PFSK-1 (cell line): ENCODE measurements at regions not wholly inside any gene's neighbourhood (a gene's known extent, or its start where the extent isn't known, plus 50 kb on each side); places are given as distances from the start of the nearest gene placed in this dataset.

ENCODE experiments used
- POLR2AphosphoS5 ChIP-seq: IDR thresholded peaks from 2 replicates; pipeline ENCODE4 v1.6.1; 2012; ENCODE audit warnings: low read depth, mild to moderate bottlenecking, control low read depth, low read length, moderate library complexity
- SIN3A ChIP-seq: IDR thresholded peaks from 2 replicates; pipeline ENCODE4 v1.6.1; 2012; ENCODE audit warnings: mild to moderate bottlenecking, low read length, moderate library complexity, borderline replicate concordance; ENCODE audit not compliant: insufficient read depth

GRCh38 chr2:33804155-33804554 lies 205.1 kb upstream of the FAM98A start:
- TF ChIP-seq SIN3A (no peak), POLR2AphosphoS5 (no peak)
